ENCODE measurements at regions not wholly inside any gene's neighbourhood (a gene's known extent, or its start where the extent isn't known, plus 50 kb on each side); places are given as distances from the start of the nearest gene placed in this dataset.

GRCh38 chr7:121638286-121638685, 234.7 kb upstream of the PTPRZ1 start:
- H3K9me3 ChIP-seq = no peaks in the 10 kb centered on the region
- no peaks in the 10 kb centered on the region for H3K4me1 ChIP-seq
- no peaks in the 10 kb centered on the region for H3K36me3 ChIP-seq
- no peak for TF ChIP-seq POLR2A (IDR thresholded peaks at IDR 0.05)
- TF ChIP-seq, protein P1, sequence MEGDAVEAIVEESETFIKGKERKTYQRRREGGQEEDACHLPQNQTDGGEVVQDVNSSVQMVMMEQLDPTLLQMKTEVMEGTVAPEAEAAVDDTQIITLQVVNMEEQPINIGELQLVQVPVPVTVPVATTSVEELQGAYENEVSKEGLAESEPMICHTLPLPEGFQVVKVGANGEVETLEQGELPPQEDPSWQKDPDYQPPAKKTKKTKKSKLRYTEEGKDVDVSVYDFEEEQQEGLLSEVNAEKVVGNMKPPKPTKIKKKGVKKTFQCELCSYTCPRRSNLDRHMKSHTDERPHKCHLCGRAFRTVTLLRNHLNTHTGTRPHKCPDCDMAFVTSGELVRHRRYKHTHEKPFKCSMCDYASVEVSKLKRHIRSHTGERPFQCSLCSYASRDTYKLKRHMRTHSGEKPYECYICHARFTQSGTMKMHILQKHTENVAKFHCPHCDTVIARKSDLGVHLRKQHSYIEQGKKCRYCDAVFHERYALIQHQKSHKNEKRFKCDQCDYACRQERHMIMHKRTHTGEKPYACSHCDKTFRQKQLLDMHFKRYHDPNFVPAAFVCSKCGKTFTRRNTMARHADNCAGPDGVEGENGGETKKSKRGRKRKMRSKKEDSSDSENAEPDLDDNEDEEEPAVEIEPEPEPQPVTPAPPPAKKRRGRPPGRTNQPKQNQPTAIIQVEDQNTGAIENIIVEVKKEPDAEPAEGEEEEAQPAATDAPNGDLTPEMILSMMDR (IDR thresholded peaks at IDR 0.05) = no peak
- H3K27ac ChIP-seq = no peak overlapping the region
- H3K4me3 ChIP-seq = no peak overlapping the region
- no peaks in the 10 kb centered on the region for H3K27me3 ChIP-seq
- DNase-seq = no peak

DNA sequence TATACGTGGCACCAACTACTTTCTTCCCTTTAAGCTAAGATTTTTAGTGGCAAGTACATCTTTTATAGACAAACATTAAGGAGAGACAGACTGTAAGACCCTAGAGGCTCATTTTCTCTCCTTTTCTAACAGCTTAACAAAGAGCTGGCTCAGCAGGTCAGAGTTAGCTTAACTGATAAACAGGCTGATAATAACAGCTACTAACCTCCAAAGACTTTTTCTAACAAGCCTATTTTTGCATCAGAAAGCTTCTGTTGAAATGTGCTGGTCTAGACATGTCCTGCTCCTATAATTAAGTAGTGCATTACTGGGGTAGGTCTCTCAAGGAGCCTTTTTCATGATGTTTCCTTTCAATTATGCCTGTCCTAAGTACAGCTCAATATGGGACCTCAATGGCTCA, 238.2 kb upstream of the FAM3C start:
- no peak for TF ChIP-seq POLR2A (IDR thresholded peaks at IDR 0.05)
- TF ChIP-seq, protein P1 (IDR thresholded peaks at IDR 0.05) = no peak
- no peak for DNase-seq
- no peak overlapping the region for H3K4me3 ChIP-seq
- H3K27me3 ChIP-seq = no peaks in the 10 kb centered on the region
- no peaks in the 10 kb centered on the region for H3K36me3 ChIP-seq
- H3K9me3 ChIP-seq = no peaks in the 10 kb centered on the region
- H3K27ac ChIP-seq = no peak overlapping the region
- H3K4me1 ChIP-seq = no peaks in the 10 kb centered on the region

- no peaks in the 10 kb centered on the region for H3K4me1 ChIP-seq
These were observed 237.1 kb upstream of the FAM3C start for GRCh38 chr7:121633186-121633585.

DNA sequence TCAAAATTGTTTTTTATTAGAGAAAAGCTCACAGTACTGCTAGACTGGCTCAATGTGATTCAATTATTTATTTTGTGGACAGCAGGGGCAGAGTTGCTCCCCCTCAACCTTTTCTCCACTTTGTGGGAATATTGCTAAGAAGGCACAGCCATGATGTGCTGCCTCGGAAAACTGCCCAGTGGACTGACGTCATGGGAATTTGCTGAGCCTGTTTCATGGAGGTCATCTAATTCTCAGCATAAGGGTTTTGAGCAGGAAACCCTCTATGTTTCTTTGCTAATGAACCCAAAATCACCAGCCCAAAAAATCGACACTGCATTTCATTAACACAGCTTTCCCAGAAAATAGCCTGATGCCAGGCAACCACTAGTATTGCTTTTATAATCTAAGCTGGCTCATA, 228.8 kb upstream of the FAM3C start:
- H3K4me1 ChIP-seq = no peaks in the 10 kb centered on the region
- no peak for TF ChIP-seq POLR2A (IDR thresholded peaks at IDR 0.05)
- TF ChIP-seq, protein P1 (IDR thresholded peaks at IDR 0.05) = no peak
- DNase-seq = no peak
- no peaks in the 10 kb centered on the region for H3K27me3 ChIP-seq
- no peaks in the 10 kb centered on the region for H3K36me3 ChIP-seq
- no peak overlapping the region for H3K27ac ChIP-seq
- H3K9me3 ChIP-seq = no peaks in the 10 kb centered on the region
- H3K4me3 ChIP-seq = no peak overlapping the region

More at GRCh38 chr7:121633186-121633585, 237.1 kb upstream of the FAM3C start:
- Histone ChIP-seq H3K27me3 (no peaks in the 10 kb centered on the region), H3K9me3 (no peaks in the 10 kb centered on the region), H3K36me3 (no peaks in the 10 kb centered on the region), H3K4me3 (no peak overlapping the region), H3K27ac (no peak overlapping the region)
- TF ChIP-seq POLR2A (IDR thresholded peaks at IDR 0.05) = no peak
- TF ChIP-seq, protein P1 (IDR thresholded peaks at IDR 0.05) = no peak
- no peak for DNase-seq

- Histone ChIP-seq H3K27ac (no peak overlapping the region), H3K9me3 (no peaks in the 10 kb centered on the region), H3K4me1 (no peaks in the 10 kb centered on the region), H3K27me3 (no peaks in the 10 kb centered on the region), H3K36me3 (no peaks in the 10 kb centered on the region), H3K4me3 (no peak overlapping the region)
- TF ChIP-seq, protein P1 (IDR thresholded peaks at IDR 0.05) = no peak
- TF ChIP-seq POLR2A (IDR thresholded peaks at IDR 0.05) = no peak
- no peak for DNase-seq
These were observed 227.2 kb upstream of the FAM3C start for GRCh38 chr7:121623130-121623872.

Measured in Peyer's patch (tissue), 4 donors.